Astrocyte (in vitro differentiated cells and primary cell): ENCODE measurements at regions not wholly inside any gene's neighbourhood (a gene's known extent, or its start where the extent isn't known, plus 50 kb on each side); places are given as distances from the start of the nearest gene placed in this dataset.

Experiments
- DNase-seq: peaks from one replicate; pipeline ENCODE4 v3.0.0-alpha.2; 2010; ENCODE audit warnings: low read depth
- FAIRE-seq: peaks from 2 replicates; lab custom pipeline; 2011; peaks lifted over from hg19 to GRCh38; lab: Jason Lieb, UNC
- H2AFZ ChIP-seq: 2 replicates; pipeline ENCODE4 v1.6.0; 2012; ENCODE audit warnings: low read depth, low read length, inconsistent platforms
- H3K27ac ChIP-seq: 2 replicates; pipeline ENCODE4 v1.5.1; 2011; ENCODE audit warnings: low read depth, low read length, inconsistent platforms
- H3K27me3 ChIP-seq: 2 replicates; pipeline ENCODE4 v1.6.0; 2011; ENCODE audit warnings: low read length, inconsistent platforms; ENCODE audit not compliant: insufficient read depth
- H3K36me3 ChIP-seq: 2 replicates; pipeline ENCODE4 v1.5.1; 2011; ENCODE audit warnings: low read length, inconsistent platforms; ENCODE audit not compliant: insufficient read depth
- H3K4me1 ChIP-seq: 2 replicates; pipeline ENCODE4 v1.5.1; 2011; ENCODE audit warnings: low read length, inconsistent platforms; ENCODE audit not compliant: insufficient read depth
- H3K4me2 ChIP-seq: 2 replicates; pipeline ENCODE4 v1.6.0; 2012; ENCODE audit warnings: low read length, inconsistent platforms
- H3K4me3 ChIP-seq: 2 replicates; pipeline ENCODE4 v1.5.1; 2011; ENCODE audit warnings: low read depth, mild to moderate bottlenecking, low read length, inconsistent platforms; ENCODE audit not compliant: insufficient read depth
- H3K79me2 ChIP-seq: 2 replicates; pipeline ENCODE4 v1.6.0; 2012; ENCODE audit warnings: mild to moderate bottlenecking, low read length, inconsistent platforms; ENCODE audit not compliant: insufficient read depth
- H3K9ac ChIP-seq: 2 replicates; pipeline ENCODE4 v1.6.0; 2012; ENCODE audit warnings: mild to moderate bottlenecking, low read length, inconsistent platforms
- H3K9me3 ChIP-seq: 2 replicates; pipeline ENCODE4 v1.5.1; 2012; ENCODE audit warnings: low read depth, mild to moderate bottlenecking, low read length, inconsistent platforms; ENCODE audit not compliant: insufficient read depth
- H4K20me1 ChIP-seq: 2 replicates; pipeline ENCODE4 v1.6.0; 2012; ENCODE audit warnings: low read length, inconsistent platforms; ENCODE audit not compliant: insufficient read depth
- H3K27ac Mint-ChIP-seq: one replicate; pipeline ENCODE4 v1.8.0; 2021; ENCODE audit warnings: mild to moderate bottlenecking, mixed read lengths; ENCODE audit not compliant: unreplicated experiment
- H3K27me3 Mint-ChIP-seq: one replicate; pipeline ENCODE4 v1.8.0; 2021; ENCODE audit warnings: low read depth, mixed read lengths; ENCODE audit not compliant: unreplicated experiment
- H3K36me3 Mint-ChIP-seq: one replicate; pipeline ENCODE4 v1.8.0; 2021; ENCODE audit warnings: low read depth, mixed read lengths; ENCODE audit not compliant: unreplicated experiment
- H3K4me1 Mint-ChIP-seq: one replicate; pipeline ENCODE4 v1.8.0; 2021; ENCODE audit warnings: low read depth, mixed read lengths; ENCODE audit not compliant: unreplicated experiment
- H3K4me3 Mint-ChIP-seq: one replicate; pipeline ENCODE4 v1.8.0; 2021; ENCODE audit warnings: mild to moderate bottlenecking, moderate library complexity, mixed read lengths; ENCODE audit not compliant: unreplicated experiment
- H3K9me3 Mint-ChIP-seq: one replicate; pipeline ENCODE4 v1.8.0; 2021; ENCODE audit warnings: mild to moderate bottlenecking, mixed read lengths; ENCODE audit not compliant: unreplicated experiment
- EZH2 ChIP-seq: IDR thresholded peaks from 2 replicates; pipeline ENCODE4 v1.6.1; 2012; ENCODE audit warnings: mild to moderate bottlenecking, low read length, inconsistent platforms; ENCODE audit not compliant: insufficient read depth
- TF ChIP-seq, protein P1 (sequence below): IDR thresholded peaks from 2 replicates; pipeline ENCODE4 v1.5.1; 2011; ENCODE audit warnings: low read depth, mild to moderate bottlenecking, inconsistent platforms, low read length, moderate library complexity; ENCODE audit not compliant: insufficient read depth

DNA sequence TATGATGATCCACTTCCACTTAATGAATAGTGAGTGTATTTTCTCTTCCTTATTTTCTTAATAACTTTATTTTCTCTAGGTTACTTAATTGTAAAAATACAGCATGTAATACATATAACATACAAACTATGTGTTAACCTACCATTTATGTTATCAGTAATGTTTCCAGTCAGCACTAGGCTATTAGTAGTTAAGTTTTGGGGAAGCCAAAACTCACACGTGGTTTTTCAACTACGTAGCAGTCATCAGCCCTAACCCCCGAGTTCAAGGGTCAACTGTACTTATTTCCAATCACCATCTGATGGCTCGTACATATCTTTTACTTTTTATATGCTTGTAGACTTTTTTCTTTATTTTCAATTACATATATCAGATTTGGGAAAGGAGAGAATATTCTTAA lies 95.7 kb downstream of the TNFSF13B start:
- no peaks in the 10 kb centered on the region for H3K27me3 ChIP-seq
- FAIRE-seq (no peak), DNase-seq (no peak)
- no peaks in the 10 kb centered on the region for H3K27me3 Mint-ChIP-seq
- H3K36me3 Mint-ChIP-seq: no peaks in the 10 kb centered on the region
- no peak overlapping the region for H3K27ac Mint-ChIP-seq
- H3K9me3 Mint-ChIP-seq: no peaks in the 10 kb centered on the region
- no peak overlapping the region for H3K27ac ChIP-seq
- no peak overlapping the region for H3K4me2 ChIP-seq
- H3K4me3 ChIP-seq: no peak overlapping the region
- no peak overlapping the region for H3K4me3 Mint-ChIP-seq
- no peaks in the 10 kb centered on the region for H3K4me1 Mint-ChIP-seq
- TF ChIP-seq EZH2: no peak
- TF ChIP-seq, protein P1, sequence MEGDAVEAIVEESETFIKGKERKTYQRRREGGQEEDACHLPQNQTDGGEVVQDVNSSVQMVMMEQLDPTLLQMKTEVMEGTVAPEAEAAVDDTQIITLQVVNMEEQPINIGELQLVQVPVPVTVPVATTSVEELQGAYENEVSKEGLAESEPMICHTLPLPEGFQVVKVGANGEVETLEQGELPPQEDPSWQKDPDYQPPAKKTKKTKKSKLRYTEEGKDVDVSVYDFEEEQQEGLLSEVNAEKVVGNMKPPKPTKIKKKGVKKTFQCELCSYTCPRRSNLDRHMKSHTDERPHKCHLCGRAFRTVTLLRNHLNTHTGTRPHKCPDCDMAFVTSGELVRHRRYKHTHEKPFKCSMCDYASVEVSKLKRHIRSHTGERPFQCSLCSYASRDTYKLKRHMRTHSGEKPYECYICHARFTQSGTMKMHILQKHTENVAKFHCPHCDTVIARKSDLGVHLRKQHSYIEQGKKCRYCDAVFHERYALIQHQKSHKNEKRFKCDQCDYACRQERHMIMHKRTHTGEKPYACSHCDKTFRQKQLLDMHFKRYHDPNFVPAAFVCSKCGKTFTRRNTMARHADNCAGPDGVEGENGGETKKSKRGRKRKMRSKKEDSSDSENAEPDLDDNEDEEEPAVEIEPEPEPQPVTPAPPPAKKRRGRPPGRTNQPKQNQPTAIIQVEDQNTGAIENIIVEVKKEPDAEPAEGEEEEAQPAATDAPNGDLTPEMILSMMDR: no peak
- H2AFZ ChIP-seq: no peak overlapping the region
- no peaks in the 10 kb centered on the region for H3K4me1 ChIP-seq
- no peaks in the 10 kb centered on the region for H3K79me2 ChIP-seq
- H3K36me3 ChIP-seq: no peaks in the 10 kb centered on the region
- no peak overlapping the region for H3K9ac ChIP-seq
- H4K20me1 ChIP-seq: no peaks in the 10 kb centered on the region
- no peaks in the 10 kb centered on the region for H3K9me3 ChIP-seq

- no peak for FAIRE-seq
- Histone ChIP-seq H2AFZ (no peak overlapping the region), H3K27ac (no peak overlapping the region), H4K20me1 (no peaks in the 10 kb centered on the region), H3K4me1 (no peaks in the 10 kb centered on the region), H3K9ac (no peak overlapping the region), H3K79me2 (no peaks in the 10 kb centered on the region), H3K36me3 (no peaks in the 10 kb centered on the region), H3K4me2 (no peak overlapping the region), H3K27me3 (no peaks in the 10 kb centered on the region), H3K4me3 (no peak overlapping the region), H3K9me3 (no peaks in the 10 kb centered on the region)
- Mint-ChIP-seq H3K4me3 (no peak overlapping the region), H3K4me1 (no peaks in the 10 kb centered on the region), H3K27ac (no peak overlapping the region), H3K36me3 (no peaks in the 10 kb centered on the region), H3K27me3 (no peaks in the 10 kb centered on the region), H3K9me3 (no peaks in the 10 kb centered on the region)
- TF ChIP-seq, protein P1: no peak
- no peak for TF ChIP-seq EZH2
- DNase-seq: no peak
These were observed 98.9 kb downstream of the TNFSF13B start for GRCh38 chr13:108368250-108368905.

DNA sequence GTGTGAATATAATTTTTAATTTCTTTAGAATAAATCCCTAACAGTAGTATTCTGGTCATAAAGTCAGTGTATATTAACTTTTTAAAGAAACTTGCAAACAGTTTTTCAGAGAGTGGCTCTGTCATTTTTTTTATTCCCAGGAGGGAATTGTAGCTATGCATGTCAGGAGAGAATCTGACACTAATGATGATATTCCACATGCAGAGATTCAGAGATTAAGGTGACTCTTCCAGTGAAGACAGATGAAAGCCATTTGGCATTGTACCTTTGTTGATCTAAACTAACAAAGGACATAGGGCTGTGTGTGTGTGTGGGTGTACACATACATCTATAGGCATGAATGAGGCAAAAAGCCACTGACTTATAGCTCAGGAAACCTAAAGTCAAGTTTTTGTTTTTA lies 99.9 kb downstream of the TNFSF13B start:
- Mint-ChIP-seq H3K27ac (no peak overlapping the region), H3K9me3 (no peaks in the 10 kb centered on the region), H3K27me3 (no peaks in the 10 kb centered on the region), H3K4me3 (no peak overlapping the region), H3K4me1 (no peaks in the 10 kb centered on the region), H3K36me3 (no peaks in the 10 kb centered on the region)
- Histone ChIP-seq H3K36me3 (no peaks in the 10 kb centered on the region), H3K4me2 (no peak overlapping the region), H3K4me1 (no peaks in the 10 kb centered on the region), H3K27ac (no peak overlapping the region), H3K9ac (no peak overlapping the region), H4K20me1 (no peaks in the 10 kb centered on the region), H3K4me3 (no peak overlapping the region), H2AFZ (no peak overlapping the region), H3K79me2 (no peaks in the 10 kb centered on the region), H3K27me3 (no peaks in the 10 kb centered on the region), H3K9me3 (no peaks in the 10 kb centered on the region)
- DNase-seq (no peak), FAIRE-seq (no peak)
- TF ChIP-seq, protein P1: no peak
- TF ChIP-seq EZH2: no peak
